ENCODE measurements at regions not wholly inside any gene's neighbourhood (a gene's known extent, or its start where the extent isn't known, plus 50 kb on each side); places are given as distances from the start of the nearest gene placed in this dataset.

GRCh38 chr1:98164509-98164908 lies 243.7 kb upstream of the DPYD start:
- TF ChIP-seq EZH2 (IDR thresholded peaks at IDR 0.05; ENCODE audit: low read length, unreplicated experiment) (no peak), CTCF (conservative IDR thresholded peaks at IDR 0.05; ENCODE audit: low read depth, low read length) (no peak)
